CD4-positive, alpha-beta T cell treated with Interleukin-15 for 4 hours (primary cell): ENCODE measurements at regions not wholly inside any gene's neighbourhood (a gene's known extent, or its start where the extent isn't known, plus 50 kb on each side); places are given as distances from the start of the nearest gene placed in this dataset.
"Not testable (repeated sequence)": the region's sequence is repeated elsewhere in the genome, so short reads cannot be mapped to it uniquely, and the experiment has no call there.

Source experiments
- DNase-seq: peaks from one replicate; pipeline ENCODE4 v3.0.0-alpha.2; 2020; ENCODE audit warnings: low spot score

DNA sequence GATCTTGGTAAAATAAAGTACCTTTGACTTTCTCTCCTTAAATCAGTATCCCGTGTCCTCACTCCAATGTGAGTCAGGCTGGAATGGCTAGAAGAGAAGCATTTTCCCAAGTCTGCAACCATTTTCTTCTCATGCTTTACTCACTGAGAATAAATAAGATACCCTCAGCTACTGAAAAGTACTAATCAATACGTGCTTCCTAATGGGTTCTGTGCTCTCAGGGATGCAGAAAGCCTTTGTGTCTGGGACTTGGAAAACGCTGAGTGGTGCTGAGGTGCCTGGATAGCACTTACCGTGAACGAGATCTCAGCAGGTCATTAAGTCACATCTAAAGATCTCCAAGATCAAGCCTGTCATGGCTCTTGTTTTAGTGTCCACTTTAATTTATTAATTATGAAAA is 672.3 kb upstream of the C16orf82 start:
- DNase-seq = no peak

DNA sequence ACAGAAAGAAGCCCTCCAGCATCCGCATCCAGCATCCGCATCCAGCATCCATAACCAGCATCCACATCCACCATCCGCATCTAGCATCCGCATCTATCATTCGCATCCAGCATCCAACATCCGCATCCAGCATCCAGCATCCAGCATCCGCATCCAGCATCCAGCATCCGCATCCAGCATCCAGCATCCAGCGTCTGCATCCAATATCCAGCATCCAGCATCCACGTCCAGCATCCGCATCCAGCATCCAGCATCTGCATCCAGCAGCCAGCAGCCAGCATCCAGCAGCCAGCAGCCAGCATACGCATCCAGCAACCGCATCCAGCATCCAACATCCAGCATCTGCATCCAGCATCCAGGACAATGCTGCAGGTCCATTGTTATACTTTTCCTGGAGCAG is 671.0 kb upstream of the C16orf82 start:
- DNase-seq = no peak

DNA sequence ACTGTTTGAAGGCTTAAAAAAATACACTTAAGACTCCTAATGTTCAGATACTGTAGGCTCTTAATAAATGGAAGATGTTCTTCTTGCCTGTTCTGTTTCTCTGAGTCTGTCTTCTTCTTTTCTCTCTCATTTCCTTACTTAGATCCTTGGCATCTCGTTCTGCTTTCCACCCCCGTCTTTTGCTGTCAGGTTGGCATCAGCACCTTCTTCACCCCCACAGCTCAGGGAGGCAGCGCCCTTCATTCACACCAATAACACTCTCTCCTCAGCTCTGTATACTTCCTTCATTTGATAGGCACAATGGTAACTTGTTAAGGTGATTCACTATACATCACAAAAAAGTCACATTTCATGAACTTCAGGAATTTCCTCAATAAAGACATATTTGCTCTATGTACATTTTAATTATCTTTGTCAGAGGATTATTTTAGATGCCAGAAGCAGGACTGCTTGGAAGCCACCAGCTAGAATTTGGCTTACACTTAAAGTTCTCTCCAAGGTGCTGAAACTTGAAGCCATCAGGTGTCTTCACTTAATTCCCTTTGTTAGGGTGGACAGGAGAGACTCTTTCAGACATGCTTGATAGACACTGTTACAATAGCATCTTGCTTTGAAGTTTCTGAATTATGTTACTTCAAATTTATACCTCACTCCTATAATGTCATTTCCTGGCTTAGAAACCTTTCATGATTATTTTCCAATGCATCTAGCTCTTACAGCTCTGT is 670.1 kb upstream of the C16orf82 start:
- DNase-seq = no peak

GRCh38 chr16:26413780-26414179 is 652.9 kb upstream of the C16orf82 start:
- DNase-seq = no peak

DNA sequence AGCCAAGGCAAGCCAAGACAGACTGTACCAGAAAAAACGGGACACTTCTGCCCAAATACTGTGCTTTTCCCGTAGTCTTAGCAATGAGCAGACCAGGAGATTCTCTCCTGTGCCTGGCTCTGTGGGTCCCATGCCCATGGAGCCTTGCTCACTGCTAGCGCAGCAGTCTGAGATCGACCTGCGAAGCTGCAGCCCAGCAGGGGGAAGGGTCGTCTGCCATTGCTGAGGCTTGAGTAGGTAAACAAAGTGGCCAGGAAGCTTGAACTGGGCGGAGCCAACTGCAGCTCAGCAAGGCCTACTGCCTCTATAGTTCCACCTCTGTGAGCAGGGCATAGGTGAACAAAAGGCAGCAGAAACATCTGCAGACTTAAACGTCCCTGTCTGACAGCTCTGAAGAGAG is 647.3 kb upstream of the C16orf82 start:
- not testable (repeated sequence) for DNase-seq

DNA sequence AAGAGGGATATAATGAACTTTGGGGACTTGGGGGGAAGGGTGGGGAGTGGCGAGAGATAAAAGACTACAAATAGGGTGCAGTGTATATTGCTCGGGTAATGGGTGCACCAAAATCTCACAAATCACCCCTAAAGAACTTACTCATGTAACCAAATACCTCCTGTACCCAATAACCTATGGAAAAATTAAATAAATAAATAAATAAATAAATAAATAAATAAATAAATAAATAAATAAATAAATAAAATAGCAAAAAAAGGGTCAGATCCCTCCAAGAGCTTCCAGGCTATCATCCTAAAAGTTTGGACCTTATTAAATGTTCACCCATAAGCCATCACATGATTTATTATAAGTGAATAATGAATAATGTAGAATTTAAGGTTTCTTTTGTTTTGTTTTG is 636.1 kb upstream of the C16orf82 start:
- no peak for DNase-seq

GRCh38 chr16:26433807-26434206 is 632.9 kb upstream of the C16orf82 start:
- DNase-seq = no peak

DNA sequence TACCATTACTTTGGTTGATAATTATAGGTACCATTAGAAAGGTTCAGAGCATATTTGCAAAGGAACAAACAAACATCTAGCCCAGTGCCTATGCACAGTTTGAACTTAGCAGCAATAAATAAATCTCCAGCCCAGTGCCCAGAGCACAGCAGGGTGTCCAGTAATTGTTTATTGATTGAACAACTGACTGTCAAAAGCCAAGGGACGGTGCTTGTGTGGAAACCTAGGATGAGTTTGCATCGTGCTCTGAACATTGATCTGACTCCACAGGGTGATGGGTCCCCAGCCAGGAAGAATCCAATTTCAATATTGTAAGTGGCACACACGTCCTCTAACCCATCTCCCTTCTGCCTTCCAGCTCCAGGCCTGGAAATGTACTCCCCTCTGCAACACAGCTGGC is 625.5 kb upstream of the C16orf82 start:
- DNase-seq = no peak

- no peak for DNase-seq
These were observed 624.4 kb upstream of the C16orf82 start for GRCh38 chr16:26442321-26442720.

DNA sequence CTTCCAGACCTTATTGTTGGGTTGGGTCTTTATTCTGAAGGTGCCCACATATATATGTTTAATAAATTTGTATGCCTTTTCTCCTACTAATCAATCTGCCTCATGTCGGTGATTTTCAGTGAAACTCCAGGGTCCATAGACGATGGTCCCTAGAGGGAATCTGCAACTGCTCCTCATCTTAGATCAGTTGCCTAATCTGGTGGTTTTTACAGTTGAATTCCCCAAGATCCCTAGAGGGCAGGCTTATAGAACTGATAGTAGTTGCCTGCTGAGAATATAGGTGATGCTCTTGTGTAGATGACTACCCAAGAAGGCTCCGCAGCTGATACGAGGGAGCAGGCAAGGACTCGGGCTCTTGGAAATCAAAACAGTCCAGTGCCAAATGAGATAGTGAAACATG is 619.2 kb upstream of the C16orf82 start:
- no peak for DNase-seq

DNA sequence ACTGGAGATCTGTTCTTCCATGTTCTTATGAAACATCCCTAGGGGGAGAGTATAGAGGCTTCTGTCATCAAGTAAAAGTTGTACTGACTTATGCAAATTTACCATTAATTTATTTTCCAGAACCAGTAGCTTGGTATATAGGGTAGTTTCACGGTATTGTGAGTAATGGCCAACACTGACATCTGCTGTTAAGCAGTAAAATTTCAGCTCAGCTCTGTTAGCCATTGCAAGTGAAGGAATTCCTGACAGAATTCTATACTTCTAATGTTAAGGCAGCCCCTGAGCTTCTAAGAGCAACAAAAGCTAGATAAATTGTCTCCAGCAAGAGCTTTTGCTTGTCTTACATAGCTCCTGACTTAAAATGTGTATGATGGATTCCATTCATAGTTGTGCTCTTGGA is 613.5 kb upstream of the C16orf82 start:
- no peak for DNase-seq

DNA sequence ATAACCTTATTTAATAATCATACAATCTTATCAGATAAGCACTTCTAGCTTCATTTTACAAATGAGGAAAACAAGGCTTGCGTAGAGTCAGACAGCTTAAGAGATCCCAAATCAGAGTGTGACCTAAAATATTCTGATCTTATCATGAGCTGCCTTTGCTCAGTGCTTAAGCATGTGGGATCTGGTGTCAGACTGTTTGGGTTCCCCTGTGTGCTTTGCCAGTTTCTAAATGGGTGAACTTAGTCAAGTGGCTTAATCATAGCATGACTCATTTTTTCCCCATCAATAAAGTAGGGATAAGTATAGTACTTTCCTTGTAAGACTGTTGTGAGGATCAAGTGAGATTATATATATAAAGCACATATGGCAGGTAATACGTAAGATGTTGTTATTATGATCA is 612.6 kb upstream of the C16orf82 start:
- no peak for DNase-seq

GRCh38 chr16:26456074-26456473 is 610.7 kb upstream of the C16orf82 start:
- DNase-seq = no peak

- no peak for DNase-seq
These were observed 609.6 kb upstream of the C16orf82 start for GRCh38 chr16:26457095-26457494.

GRCh38 chr16:26457882-26458281 is 608.8 kb upstream of the C16orf82 start:
- DNase-seq = no peak

DNA sequence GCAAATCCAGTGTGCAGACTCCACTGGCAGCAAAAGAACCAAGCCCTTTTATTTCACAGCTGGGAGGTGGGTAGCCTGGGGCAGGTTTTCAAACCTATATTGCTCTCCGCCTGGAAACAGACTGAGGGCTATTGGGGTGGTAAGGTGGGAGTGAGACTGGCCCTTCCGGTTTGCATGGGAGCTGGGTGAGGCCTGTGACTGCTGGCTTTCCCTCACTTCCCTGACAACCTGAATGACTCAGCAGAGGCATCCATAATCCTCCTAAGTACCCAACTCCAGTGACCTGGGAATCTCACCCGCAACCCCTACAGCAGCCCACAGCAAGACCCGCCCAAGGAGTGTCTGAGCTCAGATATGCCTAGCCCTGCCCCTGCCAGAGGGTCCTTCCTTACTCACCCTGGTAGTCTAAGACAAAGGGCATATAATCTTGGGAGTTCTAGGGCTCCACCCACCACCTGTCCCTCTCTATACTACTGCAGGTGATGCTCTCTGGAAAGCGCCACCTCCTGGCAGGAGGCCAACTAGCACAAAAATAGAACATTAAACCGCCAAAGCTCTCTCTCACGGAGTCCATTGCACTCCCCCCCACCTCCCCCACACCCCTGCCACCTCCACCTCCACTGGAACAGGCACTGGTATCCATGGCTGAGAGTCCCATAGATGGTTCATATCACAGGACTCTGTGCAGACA is 602.0 kb upstream of the C16orf82 start:
- no peak for DNase-seq

- not testable (repeated sequence) for DNase-seq
These were observed 592.3 kb upstream of the C16orf82 start for GRCh38 chr16:26474405-26474804.

GRCh38 chr16:26475596-26475995 is 591.1 kb upstream of the C16orf82 start:
- no peak for DNase-seq

DNA sequence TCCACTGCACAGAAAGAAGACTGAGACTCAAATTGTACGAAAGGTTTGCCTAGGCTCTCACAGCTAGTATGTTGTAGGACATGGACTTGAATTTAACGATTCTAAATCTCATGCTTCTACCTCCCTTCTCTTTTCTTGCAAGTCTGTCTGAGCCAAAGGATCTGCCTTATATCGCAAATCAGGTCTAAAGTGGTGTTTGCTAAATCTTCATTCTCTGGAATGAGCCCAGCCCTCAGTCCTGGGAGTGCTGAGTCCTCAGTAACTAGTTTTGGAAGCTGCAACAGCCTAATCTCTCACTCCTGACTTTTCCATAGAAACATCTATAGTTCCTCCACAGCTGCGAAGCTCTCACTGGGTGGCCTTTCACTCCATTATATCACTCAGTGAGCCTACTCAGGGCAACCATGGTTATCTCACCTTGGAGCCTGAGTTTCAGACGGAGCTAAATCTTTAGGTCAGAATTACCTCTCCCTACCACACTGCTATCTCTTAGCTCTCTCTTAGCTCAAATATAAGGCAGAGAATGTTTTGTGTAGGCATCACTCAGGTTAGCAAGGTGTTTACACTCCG is 575.5 kb upstream of the C16orf82 start:
- no peak for DNase-seq

GRCh38 chr16:26491962-26492361 is 574.8 kb upstream of the C16orf82 start:
- DNase-seq = no peak

DNA sequence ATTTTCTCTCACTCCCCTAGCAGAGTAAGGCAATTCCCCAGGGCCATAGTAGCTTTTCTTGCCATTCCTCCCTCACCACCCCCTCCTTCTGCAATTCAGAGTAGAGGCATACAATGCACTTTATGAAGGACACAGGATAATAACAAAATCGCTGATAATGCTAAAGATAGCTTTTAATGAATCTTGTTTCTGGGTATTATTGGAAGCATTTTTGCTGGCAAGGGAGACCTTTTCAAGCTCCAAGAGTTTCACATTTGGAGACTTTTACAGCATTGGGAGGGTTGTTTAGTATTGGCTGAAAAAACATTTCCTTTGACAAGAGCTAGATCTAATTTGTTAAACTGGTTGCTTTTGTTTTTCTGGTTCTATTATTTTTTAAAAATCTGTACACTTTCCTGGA is 573.0 kb upstream of the C16orf82 start:
- DNase-seq = no peak

- no peak for DNase-seq
These were observed 568.8 kb upstream of the C16orf82 start for GRCh38 chr16:26497896-26498295.

- no peak for DNase-seq
These were observed 566.4 kb upstream of the C16orf82 start for GRCh38 chr16:26500326-26500725.

DNA sequence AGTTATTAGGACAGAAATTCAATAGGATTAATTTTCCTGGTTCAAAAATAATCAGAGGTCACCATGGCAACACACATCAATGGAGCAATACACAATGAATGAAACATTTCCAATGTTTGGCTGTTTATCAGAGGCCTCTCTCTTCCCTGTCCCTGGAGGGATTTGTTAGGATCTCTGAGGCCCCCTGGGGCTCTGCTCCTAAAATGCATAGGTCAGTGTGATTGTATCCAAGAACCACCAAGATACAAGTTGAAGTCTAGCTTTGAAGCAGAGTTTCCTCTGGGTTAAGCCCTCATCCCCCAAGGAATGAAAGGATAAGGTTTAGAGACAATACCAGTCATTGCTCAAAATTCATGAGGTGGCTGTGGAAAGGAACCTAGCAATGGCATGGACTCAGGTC is 561.2 kb upstream of the C16orf82 start:
- no peak for DNase-seq
